GM19035 (cell line): ENCODE measurements at regions not wholly inside any gene's neighbourhood (a gene's known extent, or its start where the extent isn't known, plus 50 kb on each side); places are given as distances from the start of the nearest gene placed in this dataset.

Experiments
- ATAC-seq: cut with Tn5 transposase; IDR thresholded peaks from one replicate; pipeline ENCODE4 v1.9.1; 2021; ENCODE audit not compliant: unreplicated experiment

GRCh38 chr21:28378026-28378425 is 614.7 kb downstream of the LTN1 start:
- no peak for ATAC-seq

- ATAC-seq: no peak
Measured at GRCh38 chr21:28375708-28376385, 616.8 kb downstream of the LTN1 start.

- ATAC-seq: no peak
Measured at GRCh38 chr21:28374881-28375280, 617.8 kb downstream of the LTN1 start.

GRCh38 chr21:28371713-28372112 is 621.0 kb downstream of the LTN1 start:
- no peak for ATAC-seq

- no peak for ATAC-seq
Measured at GRCh38 chr21:28359300-28359699, 633.4 kb downstream of the LTN1 start.

GRCh38 chr21:28358702-28359101 is 634.0 kb downstream of the LTN1 start:
- ATAC-seq: no peak

- ATAC-seq: no peak
Measured at GRCh38 chr21:28358170-28358569, 634.5 kb downstream of the LTN1 start.

- ATAC-seq: no peak
Measured at GRCh38 chr21:28357743-28358142, 634.9 kb downstream of the LTN1 start.

GRCh38 chr21:28356422-28356821 is 636.3 kb downstream of the LTN1 start:
- ATAC-seq: no peak

- no peak for ATAC-seq
Measured at GRCh38 chr21:28345934-28346333, 646.7 kb downstream of the LTN1 start.

- ATAC-seq: no peak
Measured at GRCh38 chr21:28344985-28345384, 647.7 kb downstream of the LTN1 start.

GRCh38 chr21:28342212-28342810 is 650.4 kb downstream of the LTN1 start:
- ATAC-seq: no peak

GRCh38 chr21:28339403-28339802 is 653.3 kb downstream of the LTN1 start:
- no peak for ATAC-seq

GRCh38 chr21:28338701-28339305 is 653.9 kb downstream of the LTN1 start:
- no peak for ATAC-seq

GRCh38 chr21:28337315-28337714 is 655.4 kb downstream of the LTN1 start:
- ATAC-seq: no peak

- no peak for ATAC-seq
Measured at GRCh38 chr21:28336314-28336713, 656.4 kb downstream of the LTN1 start.

- no peak for ATAC-seq
Measured at GRCh38 chr21:28334407-28334806, 658.3 kb downstream of the LTN1 start.

GRCh38 chr21:28333578-28334075 is 659.0 kb downstream of the LTN1 start:
- ATAC-seq: no peak

- no peak for ATAC-seq
Measured at GRCh38 chr21:28332796-28333195, 659.9 kb downstream of the LTN1 start.

GRCh38 chr21:28325618-28326017 is 667.1 kb downstream of the LTN1 start:
- ATAC-seq: no peak

GRCh38 chr21:28324690-28325089 is 668.0 kb downstream of the LTN1 start:
- no peak for ATAC-seq
